Glomerular visceral epithelial cell (primary cell): ENCODE measurements at regions not wholly inside any gene's neighbourhood (a gene's known extent, or its start where the extent isn't known, plus 50 kb on each side); places are given as distances from the start of the nearest gene placed in this dataset.
"Not testable (repeated sequence)": the region's sequence is repeated elsewhere in the genome, so short reads cannot be mapped to it uniquely, and the experiment has no call there.

ENCODE experiments used
- DNase-seq: peaks from one replicate; pipeline ENCODE4 v3.0.0-alpha.2; 2016; ENCODE audit errors: extremely low spot score

DNA sequence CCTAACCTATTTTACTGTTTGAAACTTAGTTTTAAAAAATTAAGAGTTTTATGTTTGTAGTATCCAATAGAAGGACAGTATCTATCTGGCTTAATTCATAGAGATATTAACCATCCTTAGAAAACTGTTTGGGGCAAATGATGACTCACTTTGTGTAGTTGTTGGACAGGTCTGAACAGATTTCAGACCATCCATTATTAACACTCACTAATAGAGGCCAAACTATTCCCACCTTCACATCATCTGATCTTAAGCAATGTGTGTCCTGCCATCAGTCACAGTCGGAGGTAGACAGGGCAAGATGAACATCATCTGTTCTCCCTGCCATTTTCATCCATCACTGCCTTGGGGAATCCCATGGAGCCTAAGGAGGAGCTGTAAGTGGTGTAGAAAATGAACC is 164.6 kb upstream of the DCC start:
- DNase-seq = no peak

DNA sequence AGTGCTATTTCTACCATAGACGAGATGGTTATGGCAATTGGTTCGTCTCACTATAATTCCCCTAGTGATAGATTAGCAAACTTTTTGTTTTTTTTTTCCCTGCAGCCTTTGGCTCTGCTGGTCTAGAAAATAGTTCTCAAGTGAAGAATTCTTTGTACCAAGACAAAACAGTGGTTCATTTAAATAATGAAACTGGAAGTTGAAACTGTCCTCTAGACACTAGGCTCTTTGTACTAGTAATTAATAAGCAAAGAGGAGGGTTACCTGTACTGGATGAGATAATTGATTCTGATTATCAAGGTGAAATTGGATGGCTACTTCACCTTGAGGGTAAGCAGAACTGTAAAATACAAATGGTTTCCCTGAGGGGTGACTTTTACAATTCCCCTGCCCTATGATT is 156.9 kb upstream of the DCC start:
- no peak for DNase-seq

DNA sequence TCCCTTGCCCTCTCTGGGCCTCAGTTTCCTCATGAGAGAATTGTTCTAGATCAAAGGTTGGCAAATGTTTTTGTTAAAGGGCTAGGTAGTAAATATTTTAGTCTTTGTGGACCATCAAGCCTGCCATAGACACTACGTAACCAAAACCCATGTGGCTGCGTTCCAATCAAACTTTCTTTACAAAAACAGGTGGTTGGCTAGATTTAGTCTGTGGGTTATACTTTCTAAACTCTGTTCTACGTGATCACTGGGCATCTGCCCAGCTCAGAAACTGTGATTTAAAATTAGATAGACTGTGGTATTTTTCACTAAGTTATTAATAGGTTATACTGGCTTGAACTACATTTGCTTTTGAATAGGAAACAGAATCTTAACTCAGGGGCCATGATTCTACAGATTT is 149.8 kb upstream of the DCC start:
- no peak for DNase-seq

DNA sequence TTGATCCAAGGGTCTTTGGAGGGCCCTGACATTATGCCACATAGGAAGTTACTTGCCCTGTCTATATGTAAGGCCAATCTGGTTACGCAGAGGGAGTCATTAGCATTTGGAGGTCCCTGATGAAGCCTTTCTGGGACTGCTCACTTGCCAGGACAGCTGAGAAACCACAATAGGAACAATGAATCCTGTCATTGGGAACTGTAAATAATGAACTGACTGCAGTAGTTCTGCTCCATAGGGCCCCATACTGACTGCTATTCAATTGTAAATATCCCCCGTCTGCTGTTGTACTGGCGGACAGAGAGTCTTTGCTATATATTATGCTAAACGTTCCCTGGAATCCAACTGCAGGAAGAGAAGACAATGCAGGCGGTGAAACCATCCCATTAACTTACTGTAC is 149.4 kb upstream of the DCC start:
- DNase-seq = no peak

DNA sequence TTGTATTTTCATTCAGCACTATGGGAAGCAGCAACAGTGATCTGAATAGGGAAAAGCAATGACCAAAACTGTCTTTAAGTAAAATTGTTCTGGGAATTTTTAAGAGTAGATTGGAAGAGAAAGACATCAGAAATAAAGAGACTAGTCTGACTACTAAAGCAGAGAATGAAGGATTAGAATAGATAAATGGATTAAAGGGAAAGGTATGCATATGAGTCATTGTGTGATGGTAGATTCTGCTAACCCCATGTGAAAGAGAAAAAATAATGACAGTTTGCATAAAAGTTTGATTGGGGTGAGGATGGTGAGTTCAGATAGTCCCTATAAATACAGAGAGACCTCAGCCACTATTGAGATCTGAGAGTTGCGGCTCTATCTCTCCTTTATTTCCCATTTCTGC is 139.6 kb upstream of the DCC start:
- no peak for DNase-seq

DNA sequence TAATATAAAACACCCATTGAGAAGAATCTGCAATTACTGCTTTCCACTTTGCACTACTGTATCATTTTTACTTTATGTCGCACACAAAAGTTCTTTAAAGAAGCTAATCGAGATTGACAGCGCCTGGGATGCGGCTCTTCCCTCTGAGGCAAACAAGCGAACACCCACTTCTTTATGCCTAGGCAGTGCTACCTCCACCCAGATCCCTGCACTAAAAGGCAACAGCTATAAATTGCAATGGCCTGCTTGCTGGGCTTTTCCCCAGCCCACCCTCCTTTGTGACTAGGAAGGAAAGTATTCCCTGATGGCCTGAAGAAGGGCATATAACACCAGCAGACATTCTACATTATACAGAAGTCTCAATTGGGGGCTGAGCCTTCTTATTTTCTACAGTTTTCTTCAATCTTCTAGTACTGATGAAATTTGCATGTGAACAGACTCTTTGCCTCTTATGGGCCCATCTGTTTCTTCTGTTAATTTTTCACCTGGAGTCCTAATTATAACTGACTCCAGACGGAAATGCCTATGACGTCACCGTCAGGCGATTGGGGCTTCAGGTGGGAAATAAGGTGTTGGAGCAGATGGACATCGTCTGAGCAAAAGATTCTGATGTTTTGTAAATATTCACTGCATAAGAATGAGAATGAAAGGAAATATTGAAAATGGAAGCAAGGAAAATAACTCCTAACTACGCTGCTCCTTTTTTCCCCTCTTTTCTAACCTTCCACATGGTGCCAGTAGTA is 138.9 kb upstream of the DCC start:
- no peak for DNase-seq

DNA sequence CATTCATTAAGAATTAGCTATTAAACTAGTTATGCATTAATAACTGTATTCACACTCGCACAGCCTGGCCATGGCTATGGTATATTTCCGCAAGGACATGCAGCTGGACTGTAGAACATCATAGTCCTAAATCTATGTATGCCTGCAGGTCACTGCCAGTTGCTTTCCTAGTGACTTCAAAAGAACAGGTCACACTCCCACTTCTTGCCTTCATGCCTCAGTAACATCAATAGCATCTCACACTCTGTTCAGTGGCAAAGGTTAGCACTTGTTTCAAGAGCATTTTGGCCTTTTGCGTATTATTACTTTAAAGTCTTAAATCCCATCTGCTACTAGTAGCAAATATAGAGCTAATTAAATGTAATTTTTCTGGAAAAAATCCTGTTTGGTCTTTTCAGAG is 131.4 kb upstream of the DCC start:
- no peak for DNase-seq

DNA sequence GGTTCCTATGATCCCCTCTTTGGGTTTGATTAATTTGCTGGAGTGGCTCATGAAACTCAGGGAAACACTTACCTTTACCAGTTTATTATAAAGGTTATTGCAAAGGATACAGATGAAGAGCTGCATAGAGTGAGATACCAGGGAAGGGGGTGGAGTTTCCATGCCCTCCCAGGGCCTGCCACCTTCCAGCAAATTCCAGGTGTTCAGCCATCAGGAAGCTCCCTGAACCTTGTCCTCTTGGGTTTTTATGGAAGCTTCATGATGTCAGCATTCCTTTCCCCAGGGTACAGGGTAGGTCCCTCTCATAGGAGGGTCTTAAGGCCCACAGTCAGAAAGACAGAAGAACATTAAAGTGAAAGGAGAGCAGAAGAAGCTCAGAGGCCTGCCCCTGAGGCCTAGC is 123.9 kb upstream of the DCC start:
- DNase-seq = no peak

DNA sequence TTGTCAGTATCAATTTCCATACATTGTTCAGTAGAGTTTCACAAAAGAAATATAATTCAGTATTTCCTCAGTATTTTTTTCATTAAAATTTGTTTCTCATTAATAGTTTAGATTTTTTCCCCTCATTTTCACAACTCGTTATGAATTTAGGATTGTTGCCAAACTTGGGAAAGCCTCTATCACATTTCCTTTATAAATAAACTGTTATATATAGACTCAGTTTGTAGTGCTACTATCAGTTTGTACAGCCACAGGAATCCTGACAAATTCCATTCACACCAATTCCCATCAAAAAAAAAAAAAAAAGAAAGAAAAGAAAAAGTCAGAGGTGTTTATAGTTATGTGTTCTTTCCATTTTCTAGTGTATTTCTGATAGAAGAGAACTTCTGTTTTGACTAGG is 123.3 kb upstream of the DCC start:
- no peak for DNase-seq

DNA sequence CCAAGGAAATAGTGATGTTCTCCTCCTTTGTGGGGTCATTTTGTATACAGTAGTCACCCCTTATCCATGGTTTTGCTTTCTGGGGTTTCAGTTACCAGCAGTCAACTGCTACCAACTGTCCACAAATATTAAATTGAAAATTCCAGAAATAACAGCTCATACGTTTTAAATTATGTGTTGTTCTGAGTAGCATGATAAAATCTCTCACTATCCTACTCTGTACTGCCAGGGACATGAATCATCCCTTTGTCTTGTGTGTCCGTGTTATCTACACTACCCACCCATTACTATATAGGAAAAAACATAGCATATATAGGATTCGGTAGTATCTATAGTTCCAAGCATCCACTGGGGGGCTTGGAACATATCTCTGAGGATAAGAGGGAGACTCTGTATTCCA is 120.9 kb upstream of the DCC start:
- no peak for DNase-seq

DNA sequence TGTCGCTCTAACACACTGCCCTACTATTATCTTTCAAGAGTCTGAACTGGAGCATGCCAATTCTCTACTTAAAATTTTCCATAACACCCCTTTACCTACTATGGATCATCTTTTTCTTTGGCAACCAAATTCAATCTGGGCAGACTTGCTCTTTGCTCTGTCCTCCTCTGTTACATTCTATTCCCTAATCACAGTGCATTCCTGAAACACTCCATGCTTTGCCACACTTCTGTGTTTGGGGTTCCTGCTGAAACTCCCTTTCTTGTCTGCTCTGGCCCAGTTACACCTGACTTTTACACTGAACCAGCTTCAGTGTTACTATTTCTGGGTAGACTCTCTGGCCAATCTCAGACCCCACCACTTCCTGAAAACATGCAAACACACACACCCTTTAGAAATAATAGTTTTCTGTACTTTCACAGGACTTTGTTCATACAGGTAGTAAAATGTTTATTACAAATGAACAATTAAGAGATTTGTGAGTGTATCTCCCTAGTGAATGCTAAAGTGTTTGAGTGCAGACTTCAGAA is 119.9 kb upstream of the DCC start:
- DNase-seq = no peak

DNA sequence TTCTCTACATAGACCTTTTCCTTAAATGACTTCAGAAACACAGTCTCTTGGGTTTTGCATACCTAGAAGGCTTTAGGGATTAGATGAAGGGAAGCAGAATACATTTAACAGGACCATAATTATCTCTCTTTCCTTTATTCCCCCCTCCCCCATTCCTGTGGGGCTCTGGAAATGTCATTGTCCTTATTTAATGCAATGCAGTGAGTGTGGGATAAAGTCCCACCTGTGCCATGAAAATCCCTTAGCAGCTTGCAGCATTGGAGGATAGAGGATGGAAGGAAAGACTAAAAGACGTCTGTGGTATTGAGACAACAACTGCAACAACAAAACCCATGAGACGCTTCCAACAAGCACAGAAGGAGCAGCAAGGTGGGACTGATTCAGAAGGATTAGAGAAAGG is 117.8 kb upstream of the DCC start:
- no peak for DNase-seq

DNA sequence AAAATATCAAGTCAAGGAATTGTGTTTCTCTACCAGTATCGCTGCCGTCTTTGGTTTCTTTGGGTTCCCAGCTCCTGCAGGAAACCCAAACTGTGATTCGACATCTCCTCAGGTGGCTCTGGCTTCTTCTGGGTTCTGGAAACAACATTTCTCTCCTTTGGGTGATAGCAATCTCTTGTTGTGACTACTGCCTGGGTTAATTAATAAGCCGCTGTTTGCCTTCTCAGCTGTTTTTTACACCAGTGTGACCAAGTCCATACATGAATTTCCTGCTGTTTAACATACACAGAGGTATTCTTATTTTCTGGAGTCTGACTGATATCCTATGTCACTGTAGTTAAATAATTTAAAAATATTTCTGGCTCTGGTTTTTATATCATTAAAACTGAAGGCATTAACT is 112.5 kb upstream of the DCC start:
- DNase-seq = no peak

DNA sequence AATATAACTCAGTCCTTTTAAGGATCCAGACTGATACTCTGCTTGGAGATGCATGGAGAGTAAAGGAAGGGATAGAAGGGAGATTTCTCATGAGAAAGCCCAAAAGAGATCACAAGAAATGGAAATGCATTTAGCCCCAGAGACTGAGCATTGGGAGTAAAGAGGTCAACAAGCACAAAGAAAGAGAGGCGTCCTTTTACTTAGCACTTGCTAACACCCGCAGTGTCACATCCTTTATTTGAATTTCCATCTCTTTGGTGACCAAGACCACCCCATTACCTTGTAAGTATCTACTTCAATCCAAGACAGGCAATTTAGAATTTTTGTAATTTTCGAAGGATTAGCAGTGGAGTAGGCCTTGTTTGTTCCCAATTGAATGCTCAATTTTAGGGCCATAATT is 111.8 kb upstream of the DCC start:
- DNase-seq = no peak

DNA sequence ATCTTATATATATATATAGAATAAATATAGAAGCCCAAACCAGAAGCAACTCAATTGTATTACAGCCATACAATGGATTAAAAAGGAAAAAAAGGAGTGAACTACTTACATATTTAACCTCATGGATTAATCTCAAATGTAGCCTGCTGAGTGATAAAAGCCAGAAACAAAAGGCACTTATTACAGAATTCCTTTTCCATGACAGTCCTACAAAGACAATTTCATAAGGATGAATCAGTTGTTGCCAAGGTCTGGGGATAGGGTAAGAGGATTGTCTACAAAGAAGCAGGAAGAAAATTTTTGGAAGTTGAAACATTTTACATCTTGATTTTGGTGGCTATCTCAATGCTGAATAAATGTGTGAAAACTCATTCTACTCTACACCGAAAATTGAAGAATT is 103.9 kb upstream of the DCC start:
- DNase-seq = no peak

DNA sequence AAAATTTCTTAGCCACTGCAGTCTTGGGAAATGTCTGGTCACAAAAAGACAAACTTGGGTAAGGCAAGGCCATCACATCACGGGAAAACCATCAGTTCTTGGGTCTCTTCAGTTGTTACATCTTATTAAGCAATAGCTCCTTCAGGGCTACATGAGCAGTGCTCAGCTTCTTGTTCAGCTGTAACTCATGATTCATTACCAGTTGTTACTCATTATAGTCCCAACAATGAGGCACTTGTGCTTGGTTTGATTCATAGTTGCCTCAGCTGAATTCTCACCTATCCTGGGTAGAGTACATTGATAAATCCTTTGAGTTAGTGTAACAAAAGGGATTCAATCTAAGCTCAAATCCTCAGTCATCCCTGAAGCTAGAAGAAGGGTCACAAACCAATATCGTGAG is 102.4 kb upstream of the DCC start:
- DNase-seq = no peak

DNA sequence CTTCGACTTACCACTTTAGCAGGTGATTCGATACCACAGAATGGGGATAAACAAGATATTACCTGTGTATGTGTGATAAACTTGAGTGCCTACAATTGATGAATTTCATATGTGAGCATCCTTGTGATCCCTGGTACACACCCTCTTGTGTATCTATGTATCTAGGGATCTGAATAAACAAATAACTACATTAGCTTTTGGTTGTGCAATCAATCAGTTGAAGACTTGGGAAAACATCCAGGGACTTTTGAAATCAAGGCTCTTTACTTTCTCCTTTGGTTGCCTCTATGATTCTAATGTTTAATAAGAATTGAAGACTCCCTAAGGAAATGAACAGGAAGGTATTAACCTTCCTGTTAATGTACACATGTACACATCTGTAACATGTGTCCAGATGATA is 97.3 kb upstream of the DCC start:
- DNase-seq = no peak

DNA sequence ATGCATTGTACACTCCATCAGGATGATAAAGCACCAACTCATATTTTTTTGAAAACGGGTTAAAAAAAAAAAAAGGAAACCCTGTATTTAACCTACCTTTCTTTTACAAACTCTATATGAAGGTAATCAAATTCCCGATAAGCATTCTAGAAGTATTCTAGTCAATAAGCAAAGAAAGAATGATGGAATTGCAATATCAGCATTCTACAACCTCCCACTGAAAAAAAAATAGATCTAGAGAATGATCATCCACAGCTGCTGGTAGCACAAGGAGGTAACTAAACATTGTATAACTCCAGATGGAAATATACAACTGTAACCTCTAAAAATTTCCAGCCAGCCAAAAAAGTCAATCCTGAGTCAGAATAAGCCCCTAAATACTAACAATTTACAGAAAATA is 95.3 kb upstream of the DCC start:
- no peak for DNase-seq

DNA sequence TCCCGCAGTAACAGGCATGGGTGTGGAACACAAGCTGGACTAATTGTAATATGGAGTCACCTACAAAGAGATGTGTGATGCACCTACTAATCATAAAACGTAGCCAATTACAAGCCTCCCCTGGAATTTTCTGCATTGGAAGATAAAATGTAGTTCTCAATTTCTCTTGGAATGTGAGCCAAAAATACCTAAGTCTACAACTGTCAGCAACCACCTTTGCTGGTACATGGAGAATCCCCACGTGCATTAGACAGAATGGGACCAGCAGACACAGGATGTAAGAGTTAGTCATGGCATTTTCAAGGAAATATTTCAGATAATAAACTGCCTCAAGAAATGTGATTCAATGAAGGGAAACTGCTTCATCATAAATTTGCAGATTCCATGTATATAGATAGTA is 85.6 kb upstream of the DCC start:
- DNase-seq = no peak

DNA sequence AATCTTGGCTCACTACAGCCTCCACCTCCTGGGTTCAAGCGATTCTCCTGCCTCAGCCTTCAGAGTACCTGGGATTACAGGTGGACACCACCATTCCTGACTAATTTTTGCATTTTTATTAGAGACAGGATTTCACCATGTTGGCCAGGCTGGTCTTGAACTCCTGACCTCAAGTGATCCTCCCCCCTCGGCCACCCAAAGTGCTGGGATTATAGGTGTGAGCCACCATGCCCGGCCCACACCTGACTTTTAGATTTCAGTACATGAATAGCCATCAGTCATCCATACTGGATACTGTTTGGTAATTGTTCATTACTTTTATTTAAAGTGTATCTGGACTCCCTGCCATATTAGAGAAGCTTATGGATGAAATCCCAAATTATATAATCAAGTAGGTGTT is 82.6 kb upstream of the DCC start:
- not testable (repeated sequence) for DNase-seq

DNA sequence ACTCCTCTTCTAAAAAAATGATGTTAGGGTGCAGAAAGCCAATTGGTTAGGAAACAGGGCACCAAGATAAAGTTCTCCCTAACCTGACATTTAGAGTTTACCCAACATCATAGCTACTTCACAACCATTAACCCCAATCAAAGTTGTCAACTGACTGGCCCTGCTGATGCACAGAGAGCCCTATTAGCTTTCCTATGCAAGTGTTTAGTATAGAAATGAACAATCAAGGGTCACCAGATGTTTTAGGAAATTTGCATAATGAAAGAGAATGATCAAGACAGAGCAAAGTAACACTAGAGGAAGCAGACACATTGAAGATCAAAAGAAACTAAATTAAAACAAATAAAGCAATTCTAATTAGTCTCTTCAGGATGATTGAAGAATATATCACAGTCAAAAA is 64.2 kb upstream of the DCC start:
- DNase-seq = no peak

DNA sequence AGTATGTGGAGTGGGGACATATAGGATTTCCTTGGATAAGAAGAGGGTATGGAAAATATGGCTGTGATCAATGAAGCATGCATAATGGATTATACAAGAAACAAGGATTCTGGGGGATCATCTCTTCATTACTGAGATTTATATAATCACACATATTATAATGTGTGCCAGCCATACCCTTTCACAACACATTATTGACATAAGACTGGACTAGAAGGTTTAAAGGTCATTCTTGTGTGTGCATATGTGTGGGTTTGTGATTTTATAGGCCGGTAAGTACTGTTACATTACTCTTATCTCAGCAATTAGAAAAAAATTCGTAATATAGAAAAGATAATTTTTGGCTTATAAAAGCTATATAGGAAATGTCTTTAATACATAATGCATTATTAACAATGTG is 62.2 kb upstream of the DCC start:
- DNase-seq = no peak

DNA sequence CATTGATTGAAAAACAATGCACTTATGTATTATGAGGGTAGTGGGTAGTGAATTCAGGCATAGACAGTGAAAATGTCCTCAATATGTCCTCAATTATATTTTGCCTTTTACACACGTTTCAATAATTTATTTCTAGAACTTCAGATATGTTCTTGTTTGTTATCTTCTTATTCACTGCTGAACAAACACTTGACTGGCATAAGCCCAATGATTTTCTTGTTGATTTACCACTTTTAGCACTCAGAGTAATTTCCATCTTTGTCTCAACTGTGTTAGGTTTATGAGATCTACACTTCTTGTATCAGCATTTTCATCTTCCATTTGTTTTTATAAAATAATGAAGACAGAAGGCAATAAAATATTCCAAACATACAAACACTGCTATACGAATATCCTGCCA is 61.8 kb upstream of the DCC start:
- DNase-seq = no peak

DNA sequence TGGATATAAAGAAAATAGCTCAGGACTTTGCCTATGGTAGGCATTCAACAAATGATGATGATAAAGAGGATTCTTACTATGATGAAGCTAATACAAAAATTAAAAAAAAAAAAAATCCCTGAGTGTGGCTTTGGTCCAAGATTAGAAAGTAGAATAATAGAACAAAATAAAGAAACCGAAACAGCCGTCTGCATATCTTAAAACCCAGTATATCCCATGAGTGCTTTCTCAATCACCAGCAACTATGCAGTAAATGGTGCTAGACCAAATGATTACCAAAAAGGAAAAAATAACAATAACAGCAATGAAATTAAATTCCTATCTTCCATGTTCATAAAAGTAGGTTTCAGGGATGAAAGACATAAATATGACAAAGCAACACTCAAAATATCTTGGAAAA is 59.3 kb upstream of the DCC start:
- DNase-seq = no peak
